Vagina (tissue), 2 donors: ENCODE measurements at regions not wholly inside any gene's neighbourhood (a gene's known extent, or its start where the extent isn't known, plus 50 kb on each side); places are given as distances from the start of the nearest gene placed in this dataset.

ENCODE experiments used
- DNase-seq, 2 donors: peaks; one replicate each; pipeline ENCODE4 v3.0.0-alpha.2; 2017; ENCODE audit errors: extremely low spot score in 2 of 2
- H3K27ac ChIP-seq: fragments of 200-600 bp; sonication (generic); one replicate; pipeline ENCODE4 v1.5.1; 2019
- H3K27me3 ChIP-seq: fragments of 200-600 bp; sonication (generic); one replicate; pipeline ENCODE4 v1.5.1; 2019
- H3K36me3 ChIP-seq, 2 donors: fragments of 200-600 bp; sonication (generic); one replicate each; pipeline ENCODE4 v1.5.1; 2017 to 2019
- H3K4me1 ChIP-seq: fragments of 200-600 bp; sonication (generic); one replicate; pipeline ENCODE4 v1.5.1; 2019
- H3K4me3 ChIP-seq, 2 donors: fragments of 200-600 bp; sonication (generic); 1 replicate in 1 of 2; 2 replicates in 1 of 2; pipeline ENCODE4 v1.5.1; 2016 to 2019
- H3K9me3 ChIP-seq: fragments of 200-600 bp; sonication (generic); one replicate; pipeline ENCODE4 v1.5.1; 2019
- POLR2A ChIP-seq, 2 donors: fragments of 450-650 bp; IDR thresholded peaks; one replicate each; pipeline ENCODE4 v1.6.1; 2017; ENCODE audit warnings: antibody characterized with exemption in 2 of 2, mild to moderate bottlenecking in 2 of 2, moderate library complexity in 2 of 2
- POLR2AphosphoS5 ChIP-seq, 2 donors: sonication (generic); formaldehyde crosslinking; IDR thresholded peaks; one replicate each; pipeline ENCODE4 v1.9.0; 2017; ENCODE audit warnings: antibody characterized with exemption in 2 of 2, mild to moderate bottlenecking in 2 of 2, low read depth in 1 of 2; ENCODE audit not compliant: insufficient read depth in 1 of 2
- intact Hi-C: fragments of 100-400 bp; cut with DNase I; formaldehyde crosslinking; loops from one replicate; pipeline ENCODE4 v1.15.1; 2023
- TF ChIP-seq, protein P1 (sequence below), 3 experiments: fragments of 450-650 bp in 2 of 3; fragments of 200-600 bp in 1 of 3; sonication (generic) in 1 of 3; IDR thresholded peaks; one replicate each; pipeline ENCODE4 v1.5.1; 2017 to 2019; ENCODE audit warnings: antibody characterized with exemption in 3 of 3, mild to moderate bottlenecking in 2 of 3, moderate library complexity in 2 of 3

DNA sequence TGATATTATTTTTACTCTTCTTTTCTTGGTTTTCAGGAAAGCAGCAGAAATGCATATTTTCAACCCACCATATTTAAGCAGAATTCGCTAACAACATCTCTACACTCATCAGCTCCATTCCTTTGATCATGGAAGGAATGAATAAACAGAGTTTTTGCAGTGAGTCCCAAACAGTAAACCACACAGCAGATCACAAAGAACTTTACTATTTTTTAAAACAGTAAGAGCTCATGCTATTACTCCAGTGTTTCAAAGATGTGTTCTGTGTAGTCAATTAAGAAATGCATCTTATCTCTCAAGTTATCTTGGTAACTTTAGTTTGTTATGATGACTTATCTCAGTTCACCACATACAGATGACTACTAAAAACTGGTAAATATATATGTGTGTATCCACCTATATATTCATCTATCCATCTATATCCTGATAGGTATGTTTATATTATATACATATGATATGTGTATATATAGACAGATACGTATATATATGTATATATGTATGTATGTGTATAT is 843.5 kb downstream of the BCL11B start:
- H3K36me3 ChIP-seq = no peaks in the 10 kb centered on the region
- no peaks in the 10 kb centered on the region for H3K27me3 ChIP-seq
- no peaks in the 10 kb centered on the region for H3K4me1 ChIP-seq
- H3K4me3 ChIP-seq = no peak overlapping the region
- H3K27ac ChIP-seq = no peak overlapping the region
- TF ChIP-seq POLR2AphosphoS5 (IDR thresholded peaks at IDR 0.05; ENCODE audit: insufficient read depth in 1 of 2, low read depth in 1 of 2) (no peak), POLR2A (IDR thresholded peaks at IDR 0.05) (no peak)
- TF ChIP-seq, protein P1, sequence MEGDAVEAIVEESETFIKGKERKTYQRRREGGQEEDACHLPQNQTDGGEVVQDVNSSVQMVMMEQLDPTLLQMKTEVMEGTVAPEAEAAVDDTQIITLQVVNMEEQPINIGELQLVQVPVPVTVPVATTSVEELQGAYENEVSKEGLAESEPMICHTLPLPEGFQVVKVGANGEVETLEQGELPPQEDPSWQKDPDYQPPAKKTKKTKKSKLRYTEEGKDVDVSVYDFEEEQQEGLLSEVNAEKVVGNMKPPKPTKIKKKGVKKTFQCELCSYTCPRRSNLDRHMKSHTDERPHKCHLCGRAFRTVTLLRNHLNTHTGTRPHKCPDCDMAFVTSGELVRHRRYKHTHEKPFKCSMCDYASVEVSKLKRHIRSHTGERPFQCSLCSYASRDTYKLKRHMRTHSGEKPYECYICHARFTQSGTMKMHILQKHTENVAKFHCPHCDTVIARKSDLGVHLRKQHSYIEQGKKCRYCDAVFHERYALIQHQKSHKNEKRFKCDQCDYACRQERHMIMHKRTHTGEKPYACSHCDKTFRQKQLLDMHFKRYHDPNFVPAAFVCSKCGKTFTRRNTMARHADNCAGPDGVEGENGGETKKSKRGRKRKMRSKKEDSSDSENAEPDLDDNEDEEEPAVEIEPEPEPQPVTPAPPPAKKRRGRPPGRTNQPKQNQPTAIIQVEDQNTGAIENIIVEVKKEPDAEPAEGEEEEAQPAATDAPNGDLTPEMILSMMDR (IDR thresholded peaks at IDR 0.05) = no peak
- no peaks in the 10 kb centered on the region for H3K9me3 ChIP-seq
- intact Hi-C loops = no loop called here
- DNase-seq = no peak

DNA sequence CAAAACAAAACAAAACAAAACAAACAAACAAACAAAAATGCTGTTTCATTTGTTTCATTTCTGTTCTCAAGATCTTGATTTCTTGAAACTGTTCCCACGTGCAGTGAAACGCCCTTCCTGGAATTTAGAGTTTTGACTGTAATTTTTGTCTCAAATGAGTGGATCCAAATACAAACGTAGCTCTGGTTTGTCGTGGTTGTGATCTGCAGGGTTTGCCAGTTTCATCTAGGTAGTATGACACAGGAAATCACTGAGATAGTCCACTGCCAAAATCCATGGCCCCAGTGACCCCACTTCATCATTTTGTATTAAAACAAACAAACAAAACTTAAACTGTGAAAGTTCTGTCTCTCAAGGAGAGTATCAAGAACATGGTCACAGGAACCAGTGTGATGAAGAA is 838.6 kb downstream of the BCL11B start:
- DNase-seq = no peak
- no peak overlapping the region for H3K27ac ChIP-seq
- H3K36me3 ChIP-seq = no peaks in the 10 kb centered on the region
- no peaks in the 10 kb centered on the region for H3K9me3 ChIP-seq
- TF ChIP-seq POLR2A (IDR thresholded peaks at IDR 0.05) (no peak), POLR2AphosphoS5 (IDR thresholded peaks at IDR 0.05; ENCODE audit: insufficient read depth in 1 of 2, low read depth in 1 of 2) (no peak)
- TF ChIP-seq, protein P1 (IDR thresholded peaks at IDR 0.05) = no peak
- no peaks in the 10 kb centered on the region for H3K27me3 ChIP-seq
- H3K4me3 ChIP-seq = no peak overlapping the region
- intact Hi-C loops = no loop called here
- no peaks in the 10 kb centered on the region for H3K4me1 ChIP-seq

DNA sequence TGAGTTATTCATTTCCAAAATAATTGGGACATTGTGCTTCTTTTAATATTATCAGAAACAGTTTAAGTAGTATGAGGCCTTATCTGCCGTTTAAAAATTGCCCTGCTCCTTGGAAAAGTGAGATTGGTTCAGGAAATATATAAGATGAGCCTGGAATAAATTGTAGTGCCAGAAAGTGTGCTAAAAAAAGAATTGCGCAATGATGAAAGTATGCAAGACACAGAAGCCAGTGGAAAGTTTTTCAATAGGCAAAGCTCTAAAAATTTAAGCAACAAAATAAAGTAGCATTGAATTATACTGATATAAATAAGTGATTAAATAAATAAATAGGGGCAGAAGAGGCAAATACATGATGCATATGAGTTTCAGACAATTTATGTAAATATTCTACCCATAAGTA is 834.9 kb downstream of the BCL11B start:
- no peaks in the 10 kb centered on the region for H3K9me3 ChIP-seq
- H3K36me3 ChIP-seq = no peaks in the 10 kb centered on the region
- TF ChIP-seq POLR2A (IDR thresholded peaks at IDR 0.05) (no peak), POLR2AphosphoS5 (IDR thresholded peaks at IDR 0.05; ENCODE audit: insufficient read depth in 1 of 2, low read depth in 1 of 2) (no peak)
- TF ChIP-seq, protein P1 (IDR thresholded peaks at IDR 0.05) = no peak
- intact Hi-C loops = no loop called here
- no peak for DNase-seq
- no peak overlapping the region for H3K27ac ChIP-seq
- H3K27me3 ChIP-seq = no peaks in the 10 kb centered on the region
- H3K4me3 ChIP-seq = no peak overlapping the region
- no peaks in the 10 kb centered on the region for H3K4me1 ChIP-seq

DNA sequence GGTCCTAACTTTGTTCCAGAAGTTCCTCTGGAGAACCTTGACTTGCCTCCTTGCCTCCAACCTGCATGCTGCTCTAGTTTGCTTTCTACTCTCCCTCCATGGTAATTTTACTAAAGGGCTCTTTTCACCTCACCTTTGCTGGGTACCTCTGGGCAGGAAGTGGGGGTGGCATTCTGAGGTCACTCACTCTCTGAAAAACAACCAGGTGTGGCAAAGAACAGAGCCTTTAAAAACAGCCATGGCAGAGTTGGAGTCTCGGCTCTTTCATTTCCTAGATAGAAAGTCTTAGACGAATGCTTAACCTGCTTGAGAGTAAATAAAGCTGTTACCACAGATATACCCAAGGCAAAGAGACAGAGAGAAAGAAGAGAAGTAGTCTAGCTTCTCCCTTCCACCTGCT is 827.9 kb downstream of the BCL11B start:
- Histone ChIP-seq H3K27me3 (no peaks in the 10 kb centered on the region), H3K4me1 (no peaks in the 10 kb centered on the region), H3K27ac (no peak overlapping the region), H3K4me3 (no peak overlapping the region), H3K9me3 (no peaks in the 10 kb centered on the region), H3K36me3 (no peaks in the 10 kb centered on the region)
- intact Hi-C loops = no loop called here
- TF ChIP-seq, protein P1 (IDR thresholded peaks at IDR 0.05) = no peak
- TF ChIP-seq POLR2A (IDR thresholded peaks at IDR 0.05) (no peak), POLR2AphosphoS5 (IDR thresholded peaks at IDR 0.05; ENCODE audit: insufficient read depth in 1 of 2, low read depth in 1 of 2) (no peak)
- DNase-seq = no peak

DNA sequence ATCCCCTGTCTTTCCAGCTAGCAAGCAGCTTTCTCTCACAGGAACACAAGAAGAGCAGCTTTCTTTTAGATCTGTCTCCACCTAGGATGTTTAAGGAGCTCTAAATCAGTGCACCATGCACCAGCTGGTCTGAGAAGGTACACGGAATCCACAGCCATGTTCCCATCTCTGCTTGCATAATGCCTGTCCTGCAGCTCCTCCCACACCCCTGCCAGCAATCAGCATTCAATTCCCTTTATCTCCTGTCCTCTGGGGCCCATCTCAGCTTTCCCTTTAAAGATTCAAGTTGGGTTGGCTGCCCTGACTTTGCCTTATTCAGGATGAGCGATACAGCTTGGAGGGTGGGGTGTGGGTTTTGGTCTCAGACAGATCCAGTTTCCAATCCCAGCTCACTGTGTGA is 826.3 kb downstream of the BCL11B start:
- no peak for DNase-seq
- no peaks in the 10 kb centered on the region for H3K4me1 ChIP-seq
- no peak overlapping the region for H3K4me3 ChIP-seq
- H3K27ac ChIP-seq = no peak overlapping the region
- intact Hi-C loops = no loop called here
- no peaks in the 10 kb centered on the region for H3K36me3 ChIP-seq
- no peaks in the 10 kb centered on the region for H3K9me3 ChIP-seq
- no peak for TF ChIP-seq POLR2A (IDR thresholded peaks at IDR 0.05)
- TF ChIP-seq POLR2AphosphoS5 (IDR thresholded peaks at IDR 0.05; ENCODE audit: insufficient read depth in 1 of 2, low read depth in 1 of 2) = no peak
- TF ChIP-seq, protein P1 (IDR thresholded peaks at IDR 0.05) = no peak
- no peaks in the 10 kb centered on the region for H3K27me3 ChIP-seq
